Ramos (cell line): ENCODE measurements at regions not wholly inside any gene's neighbourhood (a gene's known extent, or its start where the extent isn't known, plus 50 kb on each side); places are given as distances from the start of the nearest gene placed in this dataset.

ENCODE experiments used
- in situ Hi-C: fragments of 300-500 bp; cut with MboI; formaldehyde crosslinking; loops from one replicate; pipeline ENCODE4 v1.14.3; 2022; ENCODE audit warnings: low sequenced_read_pairs; ENCODE audit not compliant: unreplicated experiment

DNA sequence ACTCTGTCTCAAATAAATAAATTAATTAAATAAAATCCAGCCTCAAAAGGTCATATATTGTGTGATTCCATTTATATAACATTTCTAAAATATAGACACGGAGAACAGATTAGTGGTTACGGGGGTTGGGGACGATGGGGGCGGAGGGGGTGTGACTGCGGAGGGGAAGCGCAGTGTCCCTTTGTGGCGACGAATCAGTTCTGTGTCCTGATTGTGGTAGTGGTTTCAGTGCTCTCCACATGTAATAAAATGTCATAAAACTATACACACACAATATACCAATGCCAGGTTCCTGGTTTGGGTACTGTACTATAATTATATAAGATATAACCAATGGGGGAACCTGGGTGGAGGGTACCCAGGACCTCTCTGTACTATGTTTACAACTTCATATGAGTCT, 186.4 kb downstream of the ANAPC1 start:
- in situ Hi-C loops: no loop called here

DNA sequence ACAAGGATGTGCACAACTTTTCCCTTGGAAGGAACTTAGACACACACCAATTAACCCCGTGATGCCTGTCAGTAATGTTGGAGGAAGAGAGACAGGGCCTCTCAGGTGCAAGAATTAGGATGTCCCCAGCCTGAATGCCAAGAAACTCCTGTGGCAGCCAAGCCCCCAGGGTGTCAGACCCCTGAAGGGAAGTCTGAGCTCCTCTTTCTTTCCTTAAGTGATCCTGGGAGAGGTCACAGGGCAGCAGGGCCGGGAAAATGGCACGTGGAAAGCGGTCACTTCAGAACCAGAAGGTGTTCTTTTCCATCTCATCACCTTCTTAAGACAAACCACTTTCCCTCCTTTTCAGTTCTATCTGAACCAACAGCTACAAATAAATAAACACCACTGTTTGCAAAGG, 185.9 kb downstream of the ANAPC1 start:
- in situ Hi-C loops: no loop called here

DNA sequence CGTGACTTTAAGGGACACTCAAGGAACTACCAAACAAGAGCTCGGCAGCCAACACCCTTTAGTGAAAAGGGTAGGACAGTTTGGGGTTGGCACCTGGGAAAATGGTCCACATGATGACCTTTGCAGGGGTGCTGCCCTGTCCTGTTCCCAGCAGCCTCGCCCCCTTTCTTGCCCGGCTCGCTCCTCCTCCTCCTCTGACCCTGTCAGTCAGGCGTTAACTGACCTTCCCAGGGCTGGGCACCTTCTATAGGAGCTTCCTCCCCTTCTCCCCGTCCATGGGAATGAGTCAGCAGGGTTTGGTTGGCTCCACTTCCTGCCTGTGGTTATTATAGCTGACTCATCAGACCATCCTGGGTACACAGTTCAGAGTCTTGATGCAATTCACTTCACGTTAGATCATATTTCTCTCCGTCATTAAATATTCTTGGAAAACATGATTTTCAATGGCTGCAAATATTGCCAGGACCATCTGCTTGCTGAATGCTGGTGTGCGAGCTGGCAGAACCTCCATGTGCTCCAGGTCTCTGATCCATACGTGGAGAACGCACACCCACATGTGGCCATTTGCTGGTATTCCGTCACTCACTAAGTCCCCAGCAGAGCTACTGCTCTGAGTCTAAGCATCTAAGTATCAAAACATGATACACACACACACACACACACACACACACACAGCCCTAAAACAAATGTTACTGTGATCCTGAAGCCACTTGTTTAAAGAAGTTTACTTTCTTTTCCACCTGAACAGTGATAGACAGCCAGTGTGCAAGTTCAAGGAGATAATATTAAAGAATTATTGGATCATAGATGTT, 185.0 kb downstream of the ANAPC1 start:
- in situ Hi-C loops: no loop called here

DNA sequence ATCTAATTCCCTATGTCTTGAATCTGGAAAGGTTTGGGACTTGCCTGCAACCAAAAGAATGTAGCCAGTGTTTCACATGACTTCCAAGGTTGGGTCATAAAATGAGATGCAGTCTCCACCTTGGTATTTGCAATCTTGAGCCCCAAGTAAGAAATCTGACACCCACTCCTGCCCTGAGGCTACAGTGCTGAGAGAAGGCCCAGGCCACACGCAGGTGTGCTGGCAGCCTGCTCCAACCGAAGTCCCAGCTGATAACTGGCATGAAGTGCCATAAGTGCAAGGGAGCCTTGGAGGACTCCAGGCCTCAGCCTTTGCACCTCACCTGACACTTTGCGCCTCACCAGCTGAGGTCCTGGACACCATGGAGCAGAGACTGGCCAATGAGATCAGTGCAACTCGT, 182.7 kb downstream of the ANAPC1 start:
- in situ Hi-C loops: loop anchor here (10.0 to 25.0 kb wide), 4 partner anchors 214 to 889 kb away; no protein-coding TSS in a partner anchor

DNA sequence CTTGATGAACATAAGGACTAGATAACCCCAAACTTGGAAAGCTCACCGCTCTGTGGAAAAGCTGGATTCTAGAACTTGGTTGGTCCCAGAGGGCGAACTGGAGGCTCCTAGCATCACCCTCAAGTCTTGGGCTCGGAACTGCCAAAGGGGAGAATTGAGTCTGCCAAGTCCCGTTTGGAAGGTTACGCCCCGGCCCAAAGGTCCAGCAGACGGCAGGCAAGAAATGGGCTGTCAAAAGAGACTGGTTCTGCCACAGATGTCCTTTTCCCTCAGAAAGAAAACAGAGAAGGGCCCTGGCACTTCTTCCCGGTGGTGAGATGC, 182.2 kb downstream of the ANAPC1 start:
- in situ Hi-C loops: loop anchor here (10.0 to 25.0 kb wide), 4 partner anchors 214 to 889 kb away; no protein-coding TSS in a partner anchor

DNA sequence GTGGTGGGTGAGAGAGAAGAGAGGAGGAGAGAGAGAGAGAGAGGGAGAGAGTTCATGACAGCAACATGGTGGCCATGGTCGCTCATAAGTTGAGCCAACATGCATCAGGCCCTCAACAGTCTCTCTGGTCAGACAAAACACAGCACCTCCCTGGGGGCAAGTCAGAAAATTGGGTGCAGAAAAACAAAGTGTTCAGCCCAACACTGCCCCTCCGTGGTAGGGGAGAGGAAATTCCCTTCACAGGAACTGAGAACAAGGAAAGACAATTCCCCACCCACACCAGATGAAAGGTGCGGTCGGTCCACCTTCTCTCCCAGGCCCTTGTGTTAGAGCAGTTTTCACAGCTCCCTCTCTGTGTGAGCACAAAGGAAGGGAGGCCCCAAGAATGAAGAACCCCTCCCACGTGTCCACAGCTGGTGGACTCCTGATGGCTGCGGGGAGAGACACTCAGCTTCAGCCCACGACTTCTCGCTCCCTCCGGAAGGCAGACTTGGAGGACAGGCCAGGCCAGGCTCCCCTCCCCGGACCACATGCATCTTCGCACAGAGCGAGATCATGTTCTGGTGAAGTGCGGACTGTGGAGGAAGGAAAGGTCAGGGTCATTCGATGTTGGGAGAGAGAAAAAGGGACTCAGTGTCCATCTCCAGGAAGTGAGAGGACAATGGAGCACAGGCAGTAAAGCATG, 181.7 kb downstream of the ANAPC1 start:
- in situ Hi-C loops: loop anchor here (10.0 to 25.0 kb wide), 4 partner anchors 215 to 890 kb away; no protein-coding TSS in a partner anchor

DNA sequence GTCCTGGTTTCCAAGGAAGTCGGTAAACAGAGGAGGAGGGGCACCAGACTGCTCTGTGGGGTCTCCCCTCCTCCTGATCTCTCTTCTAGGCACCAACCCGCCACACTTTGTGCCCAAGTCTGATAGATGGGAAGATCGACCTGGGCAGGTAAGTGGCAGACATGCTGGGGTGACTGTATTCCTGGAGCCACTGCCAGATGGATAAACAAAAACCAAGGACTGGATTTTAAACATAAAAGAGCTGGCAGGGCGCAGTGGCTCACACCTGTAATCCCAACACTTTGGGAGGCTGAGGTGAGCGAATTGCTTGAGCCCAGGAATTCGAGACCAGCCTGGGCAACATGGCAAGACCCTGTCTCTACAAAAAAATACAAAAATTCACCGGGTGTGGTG, 181.2 kb downstream of the ANAPC1 start:
- in situ Hi-C loops: loop anchor here (10.0 to 25.0 kb wide), 4 partner anchors 215 to 890 kb away; no protein-coding TSS in a partner anchor

DNA sequence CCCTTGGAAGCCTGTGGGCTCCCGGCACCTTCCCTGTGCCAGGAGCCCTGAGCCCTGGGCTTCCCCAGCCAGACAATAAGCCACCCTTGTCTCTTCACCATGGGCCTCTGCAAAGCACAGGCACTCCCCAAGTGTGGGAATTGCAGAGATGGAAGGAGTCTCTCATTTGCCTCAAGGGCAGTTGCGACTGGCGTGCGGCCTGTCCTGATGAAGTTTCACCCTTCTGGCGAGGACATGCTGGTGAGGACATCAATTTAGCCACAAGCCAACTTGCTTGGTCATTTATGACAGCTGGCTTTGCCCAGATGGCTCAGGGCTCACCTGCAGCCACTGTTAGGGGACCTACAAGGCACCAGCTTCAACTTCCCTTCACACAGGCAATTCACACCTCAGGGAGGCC, 180.2 kb downstream of the ANAPC1 start:
- in situ Hi-C loops: loop anchor here (10.0 to 25.0 kb wide), 4 partner anchors 216 to 891 kb away; no protein-coding TSS in a partner anchor

DNA sequence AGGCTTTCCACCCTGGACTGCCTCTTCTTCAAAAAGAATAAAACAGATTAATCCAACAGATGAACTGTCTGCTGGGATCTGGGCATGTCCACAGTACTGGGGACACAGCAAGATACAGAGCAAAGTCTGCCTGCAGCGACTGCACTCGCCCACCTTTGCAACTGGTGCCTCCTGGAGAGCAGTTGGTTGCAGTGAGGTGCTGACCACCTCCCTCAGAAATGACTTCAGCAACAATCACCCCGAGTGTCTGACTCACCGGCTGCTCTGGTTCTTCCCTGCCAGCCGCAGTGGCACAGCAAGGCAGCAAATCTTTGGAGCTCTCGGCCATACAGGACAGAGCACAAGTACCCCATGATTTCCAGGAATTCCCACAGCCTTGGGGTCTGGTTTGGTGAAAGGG, 179.7 kb downstream of the ANAPC1 start:
- in situ Hi-C loops: loop anchor here (10.0 to 25.0 kb wide), 4 partner anchors 217 to 892 kb away; no protein-coding TSS in a partner anchor

DNA sequence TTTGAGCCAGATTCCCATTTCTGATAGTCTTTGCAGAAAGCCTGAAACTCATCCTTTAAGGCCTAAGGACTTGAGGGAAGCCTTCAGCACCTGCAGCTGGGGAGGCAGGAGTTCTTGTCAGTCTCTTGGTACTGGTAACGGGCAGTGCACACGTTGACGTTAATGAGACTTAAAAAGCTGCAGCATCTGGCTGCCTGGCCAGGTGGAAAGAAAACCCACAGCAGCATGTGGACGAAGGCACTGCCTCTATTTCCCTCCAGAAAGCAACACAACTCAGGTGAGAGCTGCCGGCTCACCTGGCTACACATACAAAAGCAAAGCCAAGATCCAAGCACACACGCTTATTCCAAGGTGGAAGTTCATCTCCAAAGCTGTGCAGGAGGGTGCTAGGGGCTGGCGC, 178.8 kb downstream of the ANAPC1 start:
- in situ Hi-C loops: loop anchor here (10.0 to 25.0 kb wide), 4 partner anchors 218 to 893 kb away; no protein-coding TSS in a partner anchor

DNA sequence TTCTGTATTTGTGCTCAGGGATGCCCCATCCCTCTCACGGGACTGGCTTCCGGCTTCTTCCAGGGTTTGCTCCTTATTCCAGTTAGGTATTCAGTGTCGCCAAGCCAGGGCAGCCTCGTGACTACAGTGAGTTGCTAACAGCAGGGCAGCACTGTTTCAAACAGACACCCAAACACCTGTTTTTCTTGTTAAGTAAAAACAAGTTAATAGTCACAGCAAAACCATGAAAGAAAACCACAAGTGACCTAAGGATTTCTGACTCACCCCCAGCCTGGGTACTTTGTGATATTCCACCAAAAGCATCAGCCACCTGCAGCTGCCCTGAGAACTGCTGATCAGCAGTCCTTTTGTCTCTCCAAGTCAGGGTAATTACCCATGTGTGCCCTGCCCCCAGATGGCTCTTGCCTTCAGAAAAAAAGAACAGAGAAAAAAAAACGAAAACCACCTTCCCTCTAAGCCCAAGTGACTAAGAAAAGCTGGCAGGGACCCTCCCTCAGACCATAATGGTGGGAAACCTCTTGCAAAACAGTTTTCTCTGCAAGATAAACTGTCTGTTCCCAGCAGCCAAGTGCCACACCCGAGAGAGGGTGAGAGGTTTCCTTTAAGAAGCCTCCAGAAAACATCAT, 178.2 kb downstream of the ANAPC1 start:
- in situ Hi-C loops: loop anchor here (10.0 to 25.0 kb wide), 4 partner anchors 219 to 894 kb away; no protein-coding TSS in a partner anchor

DNA sequence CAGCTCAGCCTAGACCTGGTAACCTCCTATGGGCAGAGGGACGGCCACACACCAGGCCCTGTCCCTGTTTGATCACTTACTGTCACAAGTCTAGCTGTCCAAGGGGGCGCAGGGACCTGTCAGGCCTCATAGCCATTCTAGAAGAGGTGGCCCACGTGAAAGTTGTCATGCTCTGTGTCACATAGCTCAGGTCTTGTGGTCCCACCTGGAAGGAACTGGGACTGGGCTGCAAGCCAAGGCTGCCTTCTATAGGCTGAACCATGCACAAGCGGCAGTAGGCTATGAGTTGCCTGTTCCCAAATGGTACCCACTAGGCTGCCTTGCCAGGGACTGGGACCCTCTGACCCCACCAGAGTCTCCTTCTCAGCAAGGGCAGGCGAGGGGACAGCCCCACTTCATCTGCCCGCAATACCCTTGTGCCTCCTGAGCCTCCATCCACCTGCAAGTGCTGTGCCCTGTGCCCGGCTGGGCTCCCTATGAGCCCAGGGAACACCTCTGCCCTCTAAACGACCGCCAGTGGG, 177.5 kb downstream of the ANAPC1 start:
- in situ Hi-C loops: loop anchor here (10.0 to 25.0 kb wide), 4 partner anchors 219 to 894 kb away; no protein-coding TSS in a partner anchor

DNA sequence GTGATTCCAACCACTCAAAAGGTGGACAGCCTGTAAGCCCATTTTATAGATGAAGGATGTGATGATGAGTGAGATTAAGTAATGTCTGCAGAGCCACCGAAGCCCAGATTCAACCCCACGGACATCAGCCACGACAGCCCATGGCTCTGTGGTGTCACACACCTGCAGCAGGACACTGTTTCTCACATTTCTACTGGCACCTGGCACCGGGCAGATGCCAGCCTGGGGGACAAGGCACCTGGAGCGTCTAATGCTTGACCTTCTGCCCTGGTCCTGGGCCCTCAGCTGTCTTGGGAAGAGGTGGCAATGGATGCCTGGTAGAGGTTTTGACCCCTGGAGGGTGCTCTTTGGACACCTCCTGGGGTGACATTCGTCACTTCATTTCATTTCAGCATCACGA, 176.3 kb downstream of the ANAPC1 start:
- in situ Hi-C loops: loop anchor here (10.0 to 25.0 kb wide), 4 partner anchors 220 to 895 kb away; no protein-coding TSS in a partner anchor

DNA sequence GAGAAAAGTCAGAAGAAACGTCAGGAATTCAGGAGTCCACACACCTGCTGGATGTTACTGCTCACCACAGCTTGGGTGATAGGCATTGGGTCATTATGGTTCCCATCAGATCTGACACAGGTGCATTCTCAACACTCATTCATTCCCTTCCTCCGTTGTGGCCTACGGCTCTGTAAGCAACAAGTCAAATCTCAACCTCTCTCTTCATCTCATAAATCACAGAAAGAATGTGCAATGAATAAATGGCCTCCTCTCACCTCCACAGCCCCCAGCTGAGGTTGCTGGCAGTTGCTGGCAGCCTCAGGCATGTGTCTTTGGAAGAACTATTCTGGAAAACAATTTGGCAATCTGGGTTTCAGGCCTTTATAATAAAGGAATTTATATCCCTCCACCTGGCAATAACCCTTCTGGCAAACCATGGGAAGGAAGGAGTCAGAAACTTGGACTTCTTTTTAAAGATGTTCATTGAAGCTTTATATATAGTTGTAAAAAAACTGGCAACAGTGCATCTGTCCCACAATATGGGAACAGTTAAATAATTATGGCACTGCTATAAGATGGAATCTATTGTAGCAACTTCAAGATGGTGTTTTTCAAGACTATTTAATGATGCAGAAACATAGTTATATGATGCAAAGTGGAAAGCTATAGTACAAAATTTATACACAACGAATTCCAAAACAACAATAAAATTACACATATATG, 175.4 kb downstream of the ANAPC1 start:
- in situ Hi-C loops: loop anchor here (10.0 to 25.0 kb wide), 4 partner anchors 221 to 896 kb away; no protein-coding TSS in a partner anchor

DNA sequence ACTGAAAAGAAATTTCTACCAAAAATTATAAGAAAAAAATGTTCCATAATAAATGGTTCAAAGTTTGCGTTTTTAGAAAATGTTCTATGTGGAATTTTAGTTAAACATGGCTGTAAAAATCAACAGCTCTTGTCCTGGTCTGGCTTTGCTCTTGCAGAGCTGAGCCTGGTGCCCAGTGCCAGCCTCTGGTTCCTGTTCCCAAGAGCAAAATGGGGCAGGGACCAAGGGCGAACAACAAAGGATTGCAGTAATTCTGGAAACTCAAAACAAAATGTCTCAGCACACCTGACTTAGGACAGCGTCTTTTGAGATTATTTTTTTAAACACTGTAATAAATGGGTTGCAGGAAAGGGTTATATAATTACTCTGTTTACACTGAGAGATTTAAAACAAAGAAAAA, 174.7 kb downstream of the ANAPC1 start:
- in situ Hi-C loops: loop anchor here (10.0 to 25.0 kb wide), 4 partner anchors 222 to 897 kb away; no protein-coding TSS in a partner anchor

DNA sequence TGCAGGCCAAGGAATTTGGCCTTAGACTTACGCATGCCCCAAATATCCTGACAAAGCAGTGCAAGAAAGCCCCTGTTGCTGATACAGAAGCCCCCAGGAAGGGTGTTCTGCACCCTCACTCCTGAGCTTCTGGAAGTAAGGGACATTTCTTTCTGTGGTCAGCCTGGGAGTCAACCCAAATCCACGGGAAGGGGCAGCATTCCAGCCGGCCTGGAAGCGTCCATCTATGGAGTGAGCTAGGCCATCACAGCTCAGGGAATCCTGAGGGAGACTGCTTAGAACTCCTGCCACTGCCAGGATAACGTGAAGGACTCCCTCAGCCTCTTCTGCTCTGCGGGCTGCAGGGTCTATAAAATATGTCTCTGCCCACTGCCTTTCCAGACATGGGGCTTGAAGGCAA, 173.9 kb downstream of the ANAPC1 start:
- in situ Hi-C loops: loop anchor here (25.0 kb wide), 3 partner anchors 223 to 898 kb away; no protein-coding TSS in a partner anchor

DNA sequence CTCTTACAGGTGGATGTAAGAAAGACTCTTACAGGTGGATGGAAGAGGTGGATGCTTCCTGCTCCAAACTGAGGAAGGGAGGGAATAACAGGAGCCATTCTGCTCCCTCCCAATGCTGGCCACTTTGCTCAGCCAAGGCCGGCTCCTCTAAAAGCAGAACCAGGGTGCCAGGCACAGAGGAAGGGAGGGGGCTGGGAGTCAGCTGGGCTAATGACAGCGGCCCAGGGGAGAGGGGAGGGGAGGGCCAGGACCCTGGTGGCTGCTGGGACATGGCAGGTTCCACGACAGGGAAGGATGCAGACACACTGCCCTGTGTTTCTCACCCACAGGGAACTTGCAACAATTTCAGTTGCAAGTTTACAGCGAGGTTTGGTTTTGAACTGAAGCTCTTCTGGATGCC, 173.4 kb downstream of the ANAPC1 start:
- in situ Hi-C loops: loop anchor here (25.0 kb wide), 3 partner anchors 223 to 898 kb away; no protein-coding TSS in a partner anchor

DNA sequence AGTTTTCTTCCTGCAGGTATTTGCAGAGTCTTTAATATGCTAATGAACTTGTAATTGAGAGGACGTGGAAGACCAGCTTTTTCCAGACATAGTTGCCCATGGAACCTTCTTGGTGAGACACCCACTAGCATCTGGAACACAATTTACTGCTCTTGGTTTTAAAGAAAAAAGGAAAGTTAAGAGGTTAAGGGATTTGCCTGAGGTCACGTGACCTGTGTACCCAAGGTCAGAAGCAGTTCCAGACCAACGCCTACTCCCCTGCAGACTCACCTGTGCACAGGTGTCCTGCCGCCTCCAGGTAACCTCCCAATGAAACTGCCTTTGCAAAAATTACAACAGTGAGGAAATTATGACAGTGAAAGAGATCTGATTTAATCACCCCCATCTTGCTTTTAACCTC, 172.7 kb downstream of the ANAPC1 start:
- in situ Hi-C loops: loop anchor here (25.0 kb wide), 3 partner anchors 224 to 899 kb away; no protein-coding TSS in a partner anchor

DNA sequence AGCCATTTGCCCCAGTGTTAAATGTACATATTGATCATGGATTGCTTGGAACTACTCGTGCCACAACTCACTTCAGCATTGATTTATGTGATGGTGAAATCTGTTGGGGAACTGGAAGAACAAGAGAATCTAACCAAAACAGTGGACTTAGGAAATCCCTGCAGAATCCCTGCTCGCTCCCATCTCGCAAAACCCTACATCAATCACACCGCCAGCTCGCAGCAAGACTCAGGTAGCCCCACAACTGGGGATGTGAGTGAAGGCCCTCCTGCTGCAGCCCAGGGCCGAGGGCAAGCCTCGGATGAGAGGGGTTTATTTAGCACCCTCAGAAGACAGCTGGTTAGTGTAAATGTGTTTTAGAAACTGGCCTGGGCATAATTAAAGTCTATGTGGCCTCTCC, 171.6 kb downstream of the ANAPC1 start:
- in situ Hi-C loops: loop anchor here (25.0 kb wide), 3 partner anchors 225 to 900 kb away; no protein-coding TSS in a partner anchor
